ENCODE measurements at regions not wholly inside any gene's neighbourhood (a gene's known extent, or its start where the extent isn't known, plus 50 kb on each side); places are given as distances from the start of the nearest gene placed in this dataset.
"Not testable (repeated sequence)": the region's sequence is repeated elsewhere in the genome, so short reads cannot be mapped to it uniquely, and the experiment has no call there.

GRCh38 chr10:45118929-45119328 lies 118.2 kb downstream of the ZNF22 start:
- DNase-seq (ENCODE audit: low read depth) = no peak

- DNase-seq (ENCODE audit: low read depth) = not testable (repeated sequence)
These were observed 121.6 kb downstream of the ZNF22 start for GRCh38 chr10:45122180-45122860.

GRCh38 chr10:45135443-45136198 lies 134.9 kb downstream of the ZNF22 start:
- no peak for DNase-seq (ENCODE audit: low read depth)

DNA sequence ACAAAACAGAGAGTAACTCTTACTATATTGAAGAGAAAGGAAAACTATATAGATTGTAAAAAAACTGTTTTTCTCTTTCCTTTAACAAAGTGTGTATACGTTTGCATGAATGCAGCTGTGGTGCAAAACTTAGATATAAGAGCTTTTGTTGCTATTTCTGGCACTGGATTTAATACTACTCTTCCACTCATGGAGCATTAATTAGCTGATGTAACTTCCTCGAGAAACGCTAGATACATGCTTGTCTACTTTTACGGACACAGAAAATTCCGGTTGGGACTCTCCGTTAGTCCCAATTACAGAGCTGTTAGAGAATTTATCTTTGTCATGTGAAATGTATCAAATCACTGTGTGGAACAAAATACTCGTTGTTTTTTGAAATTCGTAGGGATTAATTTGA lies 135.5 kb downstream of the ZNF22 start:
- DNase-seq (ENCODE audit: low read depth) = no peak

DNA sequence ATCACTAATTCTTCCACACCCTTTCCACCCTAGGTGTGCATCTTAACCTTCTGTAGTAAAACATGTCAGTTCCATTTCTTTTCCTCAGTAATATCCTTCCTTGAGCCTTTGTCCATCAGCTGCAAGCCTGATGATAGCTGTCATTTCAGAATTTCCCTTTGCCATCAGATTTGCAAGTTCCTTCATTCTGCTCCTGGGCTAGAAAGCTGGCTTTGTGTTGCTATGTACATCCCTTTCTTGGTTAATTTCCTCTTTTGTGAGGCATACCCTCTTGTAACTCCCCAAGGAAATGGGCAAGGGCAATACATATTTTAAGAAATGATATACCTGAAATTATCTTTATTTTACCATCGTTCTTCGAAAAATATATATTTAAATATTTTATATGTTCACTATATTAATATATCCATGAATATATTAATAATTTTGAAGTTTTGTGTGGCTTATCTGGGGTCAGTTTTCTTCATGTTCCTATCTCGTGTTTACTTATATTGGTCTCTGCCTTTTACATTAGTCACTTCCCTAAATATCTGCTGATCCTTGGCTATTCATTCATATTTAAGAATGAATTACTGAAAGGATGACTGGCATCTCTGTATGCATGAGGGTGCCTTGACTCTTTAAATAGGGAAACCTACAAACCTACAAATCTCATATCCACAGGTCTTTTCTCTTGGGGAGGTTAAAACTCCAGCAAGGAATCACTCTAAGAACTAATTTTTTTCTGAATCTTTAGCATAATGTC lies 143.8 kb downstream of the ZNF22 start:
- DNase-seq (ENCODE audit: low read depth) = peak; percentile 11

DNA sequence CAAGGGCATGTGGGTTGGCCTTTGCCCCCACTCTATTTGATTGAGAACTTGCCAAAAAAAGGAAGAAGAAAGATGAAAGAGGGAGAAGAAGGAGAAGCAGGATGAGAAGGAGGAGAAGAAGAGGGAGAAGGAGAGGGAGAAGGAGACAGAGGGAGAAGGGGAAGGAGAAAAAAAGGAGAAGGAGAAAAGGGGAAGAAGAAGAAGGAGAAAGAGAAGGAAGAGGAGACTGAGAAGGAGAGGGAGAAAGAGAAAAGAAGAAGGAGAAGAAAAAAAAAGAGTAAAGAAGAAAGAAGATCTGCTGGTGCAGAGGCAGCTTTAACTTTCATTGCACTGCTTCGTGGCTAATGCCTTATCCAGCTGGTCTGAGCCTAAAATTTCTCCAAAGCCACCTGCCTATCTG lies 144.4 kb downstream of the ZNF22 start:
- not testable (repeated sequence) for DNase-seq (ENCODE audit: low read depth)

- no peak for DNase-seq (ENCODE audit: low read depth)
These were observed 146.3 kb downstream of the ZNF22 start for GRCh38 chr10:45147000-45147399.

DNA sequence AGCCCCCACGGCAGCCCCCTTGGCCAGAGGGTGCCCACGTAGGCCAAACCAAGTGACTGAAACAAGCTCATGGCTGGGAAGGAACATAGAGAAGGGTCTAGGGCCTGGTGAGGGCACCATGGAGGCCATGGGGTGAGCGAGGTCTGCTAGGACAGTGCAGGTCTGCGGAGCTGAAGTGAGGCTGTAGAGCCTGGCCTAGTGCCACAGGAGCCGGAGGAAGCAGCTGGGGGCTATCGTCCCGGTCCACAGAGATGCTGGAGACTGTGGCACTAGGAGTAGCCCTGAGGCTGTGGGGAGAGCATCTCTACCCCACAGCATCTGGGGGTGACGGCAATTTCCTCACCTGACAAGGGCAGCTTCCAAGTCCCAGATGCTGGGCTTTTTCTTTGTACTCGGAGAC lies 150.3 kb downstream of the ZNF22 start:
- no peak for DNase-seq (ENCODE audit: low read depth)

- DNase-seq (ENCODE audit: low read depth) = no peak
These were observed 150.9 kb downstream of the ZNF22 start for GRCh38 chr10:45151467-45152214.

DNA sequence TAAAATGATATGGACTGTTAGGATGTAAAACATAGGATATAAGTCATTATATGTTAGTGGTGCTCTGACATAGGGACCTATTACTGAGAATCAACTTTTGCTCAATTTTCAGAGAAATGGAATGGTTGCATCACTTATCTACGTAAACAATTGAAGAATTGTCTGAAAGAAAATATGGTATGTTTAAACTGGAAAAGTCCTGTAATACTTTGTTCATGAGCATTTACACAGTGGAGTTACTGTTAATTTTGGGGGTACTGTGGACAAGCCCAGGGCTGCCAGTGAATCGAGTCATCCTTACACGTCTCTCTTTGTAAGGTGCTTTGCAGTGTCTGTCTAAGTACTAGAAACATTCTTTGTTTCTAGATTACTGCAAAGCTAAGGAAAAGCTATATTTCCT lies 152.0 kb downstream of the ZNF22 start:
- peak; percentile 7 for DNase-seq (ENCODE audit: low read depth)

- DNase-seq (ENCODE audit: low read depth) = peak; percentile 34
These were observed 153.8 kb downstream of the ZNF22 start for GRCh38 chr10:45154502-45154901.

DNA sequence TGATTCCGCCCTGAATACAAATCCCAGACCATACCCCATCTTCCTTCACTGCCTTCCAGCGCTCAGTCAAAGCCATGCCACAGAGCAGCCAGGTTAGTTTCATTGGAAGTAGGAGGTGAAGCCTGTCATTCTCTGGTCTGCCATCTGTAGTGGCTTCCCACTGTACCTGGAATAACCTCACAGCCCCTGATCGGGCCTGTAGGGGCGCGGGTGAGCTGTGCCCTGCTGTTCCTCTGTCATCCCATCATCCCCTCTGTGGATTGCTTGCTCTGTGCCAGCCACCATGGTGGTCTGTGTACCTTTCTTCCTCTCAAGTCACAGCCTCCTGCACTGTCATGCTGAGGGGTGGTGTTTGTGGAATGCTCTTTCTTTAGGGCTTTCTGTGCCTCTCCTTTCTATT lies 155.1 kb downstream of the ZNF22 start:
- no peak for DNase-seq (ENCODE audit: low read depth)

DNA sequence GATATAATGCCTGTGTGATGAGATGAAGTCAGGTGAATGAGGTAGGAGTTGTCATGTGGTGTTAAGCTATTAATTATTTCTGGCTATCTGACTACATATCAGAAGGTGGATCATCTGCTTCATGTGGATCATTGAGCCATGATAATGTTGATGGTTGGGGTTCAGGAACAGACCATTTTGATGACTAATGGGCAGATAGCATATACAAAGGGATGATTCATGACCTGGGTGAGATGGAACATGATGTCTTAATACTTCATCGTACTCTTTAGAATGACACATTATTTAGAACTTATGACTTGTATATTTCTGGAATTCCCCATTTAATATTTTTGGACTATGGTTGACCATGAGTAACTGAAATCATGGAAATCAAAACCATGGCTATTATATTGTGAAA lies 155.1 kb downstream of the OR13A1 start:
- peak; percentile 76 for DNase-seq (ENCODE audit: low read depth)

DNA sequence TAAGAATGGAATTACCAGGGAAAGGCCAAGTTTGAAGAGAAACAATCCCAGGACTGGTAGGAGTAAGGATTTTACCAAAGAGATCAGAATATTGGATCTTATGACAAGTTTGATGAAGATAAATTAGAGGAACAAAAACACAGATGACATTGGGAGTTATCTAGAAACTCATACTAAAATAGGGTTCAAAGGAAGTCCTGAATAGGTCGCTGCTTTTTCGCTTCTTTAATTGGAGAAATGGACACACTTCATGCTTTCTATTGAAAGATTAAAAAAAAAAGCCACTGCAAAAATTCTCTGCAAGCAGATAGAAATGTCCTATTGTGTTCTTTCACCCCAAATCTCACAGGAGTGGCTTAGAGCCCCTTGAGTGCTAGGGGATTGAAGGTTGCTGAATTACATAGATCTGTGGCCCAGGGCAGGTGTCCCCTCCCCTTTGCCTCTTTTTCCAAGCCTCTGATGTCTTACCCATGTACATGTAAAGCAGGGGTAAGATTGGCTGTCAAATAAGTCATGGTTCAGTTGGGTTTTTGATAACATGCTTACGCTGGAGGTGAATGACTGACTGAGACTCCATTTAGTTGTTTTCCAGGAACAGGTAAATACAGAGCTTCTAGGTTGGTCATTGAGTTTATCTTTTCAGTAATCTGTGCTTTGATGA lies 152.0 kb downstream of the OR13A1 start:
- DNase-seq (ENCODE audit: low read depth) = no peak

GRCh38 chr10:45175520-45176118 lies 139.8 kb downstream of the OR13A1 start:
- DNase-seq (ENCODE audit: low read depth) = not testable (repeated sequence)

- DNase-seq (ENCODE audit: low read depth) = no peak
These were observed 135.7 kb downstream of the OR13A1 start for GRCh38 chr10:45179691-45180090.

- no peak for DNase-seq (ENCODE audit: low read depth)
These were observed 134.9 kb downstream of the OR13A1 start for GRCh38 chr10:45180507-45180906.

DNA sequence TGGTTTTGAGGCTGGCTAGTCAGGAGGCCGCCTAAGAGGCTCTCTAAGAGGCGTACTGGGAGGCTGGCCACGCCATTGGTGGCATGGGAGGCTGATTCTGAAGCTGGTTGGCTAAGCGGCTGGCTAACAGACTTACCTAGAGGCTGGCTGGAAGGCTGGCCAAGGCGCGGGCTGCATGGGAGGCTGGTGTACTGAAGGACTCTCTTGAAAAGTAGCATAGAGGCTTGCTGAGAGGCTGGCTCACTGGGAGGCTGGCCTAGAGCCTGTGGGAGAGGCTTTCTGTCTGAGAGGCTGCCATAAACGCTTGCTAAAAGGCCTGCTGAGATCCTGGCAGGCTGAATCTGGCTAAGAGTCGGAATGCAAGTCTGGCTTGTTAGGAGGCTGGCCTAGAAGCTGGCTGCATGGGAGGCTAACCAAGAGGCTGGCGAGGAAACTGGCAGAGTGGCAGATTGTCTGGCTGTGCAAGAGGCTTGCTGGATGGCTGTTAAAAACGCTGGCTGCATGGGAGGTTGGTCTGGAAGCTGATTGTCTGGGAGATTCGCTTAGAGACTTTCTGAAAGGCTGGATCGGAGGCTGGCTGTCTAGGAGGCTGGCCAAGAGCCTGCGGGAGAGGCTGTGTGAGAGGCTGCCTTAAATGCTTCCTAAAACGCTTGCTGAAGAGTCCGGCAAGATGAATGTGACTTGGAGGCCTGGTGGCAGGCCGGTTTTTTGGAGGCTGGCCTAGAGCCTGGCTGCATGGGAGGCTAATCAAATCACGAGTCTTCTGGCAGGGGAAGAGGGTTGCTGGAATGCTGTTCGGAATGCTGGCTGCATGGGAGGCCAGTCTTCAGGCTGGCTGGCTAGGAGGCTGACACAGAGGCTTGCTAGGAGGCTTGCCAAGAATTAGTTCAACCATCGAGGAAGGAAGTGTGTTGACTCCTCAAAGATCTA lies 134.2 kb downstream of the OR13A1 start:
- peak; percentile 7 for DNase-seq (ENCODE audit: low read depth)

DNA sequence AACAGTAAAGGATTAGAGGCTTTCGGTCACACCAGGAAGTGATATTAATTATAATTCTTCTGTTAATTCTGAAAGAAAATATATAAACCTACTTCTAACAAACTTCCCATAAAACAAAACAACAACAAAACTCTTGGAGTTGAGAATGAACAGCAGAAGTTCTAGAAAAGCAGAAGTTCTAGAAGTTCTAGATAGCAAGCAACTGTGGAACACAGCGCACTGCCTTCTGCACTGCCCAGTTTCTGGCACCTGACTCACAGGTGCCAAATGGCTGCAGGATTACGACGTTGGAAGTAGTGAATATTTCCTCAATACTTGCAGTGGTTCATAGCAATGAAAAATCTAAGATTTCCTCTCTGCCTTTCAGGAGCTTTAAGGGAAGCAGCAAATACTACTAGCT lies 132.2 kb downstream of the OR13A1 start:
- DNase-seq (ENCODE audit: low read depth) = no peak

DNA sequence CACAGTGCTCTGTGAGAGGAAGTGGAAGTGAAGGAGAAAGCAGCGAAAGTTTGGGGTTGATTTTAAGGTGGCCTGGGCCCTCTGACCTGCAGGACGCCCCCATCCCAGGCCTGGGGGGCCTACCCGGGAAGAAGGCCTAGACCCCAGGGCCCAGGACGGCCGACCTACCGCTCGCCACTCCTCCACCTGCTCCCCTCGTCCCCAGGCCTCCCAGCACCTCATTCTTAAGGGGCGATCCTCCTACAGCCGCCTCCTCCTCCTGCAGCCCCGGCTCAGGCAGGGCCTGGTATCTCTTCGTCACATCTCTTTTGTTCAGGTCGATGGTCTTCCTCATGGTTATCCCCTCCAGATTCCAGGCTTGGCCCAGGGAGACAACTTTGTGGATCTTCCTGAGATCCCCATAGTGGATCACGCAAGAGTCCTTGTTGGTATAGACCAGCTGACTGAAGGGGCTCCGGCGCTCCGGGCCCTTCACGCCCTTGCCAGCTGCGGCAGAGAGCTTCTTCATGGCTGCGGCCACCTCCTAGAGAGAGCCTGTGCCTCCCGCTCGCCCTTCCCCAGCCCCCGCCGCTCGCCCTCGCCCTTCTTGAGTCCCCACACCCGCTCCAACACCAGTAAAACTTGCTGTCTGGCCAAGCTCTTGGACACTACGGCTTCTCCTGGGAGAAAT lies 117.5 kb downstream of the OR13A1 start:
- no peak for DNase-seq (ENCODE audit: low read depth)

Measured in amniotic epithelial cell (primary cell).